ENCODE measurements at regions not wholly inside any gene's neighbourhood (a gene's known extent, or its start where the extent isn't known, plus 50 kb on each side); places are given as distances from the start of the nearest gene placed in this dataset.

DNA sequence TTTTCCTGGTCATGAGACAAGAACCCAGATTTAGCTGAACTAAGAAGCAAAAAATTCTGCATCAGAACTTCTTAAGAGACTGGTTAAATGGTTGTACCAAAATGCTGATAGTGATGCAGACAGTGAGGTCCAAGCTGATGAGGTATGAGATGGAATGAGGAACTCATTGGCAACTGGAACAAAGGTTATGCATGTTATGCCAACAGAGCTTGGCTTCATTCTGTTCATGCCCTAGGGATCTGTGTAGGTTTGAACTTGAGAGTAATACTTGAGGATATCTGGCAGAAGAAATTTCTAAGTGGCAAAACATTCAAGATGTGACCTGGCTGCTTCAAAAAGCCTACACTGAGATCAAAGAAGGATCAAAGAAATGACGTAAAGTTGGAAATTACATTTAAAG is 398.0 kb downstream of the FSCB start:
- no peak overlapping the region for H3K27ac ChIP-seq
- no peak for TF ChIP-seq POLR2A (IDR thresholded peaks at IDR 0.05)
- H3K9me3 ChIP-seq = peaks cover 0 to 29% (median 8%) of the 10 kb centered on the region in 12 donors
- no peak overlapping the region for H3K4me3 ChIP-seq
- ATAC-seq = no peak
- H3K27me3 ChIP-seq = no peaks in the 10 kb centered on the region
- no peaks in the 10 kb centered on the region for H3K4me1 ChIP-seq
- no peaks in the 10 kb centered on the region for H3K36me3 ChIP-seq
- intact Hi-C loops (cut with DNase I) = no loop called here
- no peak for DNase-seq
- 89 to 93% (median 90%) methylated on average over 1 of the region's 1 CpG for WGBS, 4 donors

DNA sequence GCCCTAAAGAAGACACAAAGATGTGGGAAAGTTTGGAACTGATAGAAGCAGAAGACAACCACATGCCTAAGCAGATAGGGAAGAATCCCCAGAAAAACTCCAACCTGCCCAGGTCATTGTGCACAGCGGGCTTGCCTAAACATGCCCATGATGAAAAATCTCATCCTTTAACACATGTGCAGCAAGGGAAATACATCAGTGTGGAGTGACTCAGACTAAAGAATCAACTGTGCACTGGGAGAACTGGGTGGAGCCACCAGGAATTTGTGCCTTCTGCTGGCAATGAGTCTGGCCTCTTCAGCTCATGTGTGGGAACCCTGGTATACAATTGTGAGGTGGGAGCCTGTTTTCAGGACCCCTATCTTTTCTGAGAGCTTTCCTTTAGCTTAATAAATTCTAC is 398.5 kb downstream of the FSCB start:
- TF ChIP-seq POLR2A (IDR thresholded peaks at IDR 0.05) = no peak
- TF ChIP-seq, protein P1, sequence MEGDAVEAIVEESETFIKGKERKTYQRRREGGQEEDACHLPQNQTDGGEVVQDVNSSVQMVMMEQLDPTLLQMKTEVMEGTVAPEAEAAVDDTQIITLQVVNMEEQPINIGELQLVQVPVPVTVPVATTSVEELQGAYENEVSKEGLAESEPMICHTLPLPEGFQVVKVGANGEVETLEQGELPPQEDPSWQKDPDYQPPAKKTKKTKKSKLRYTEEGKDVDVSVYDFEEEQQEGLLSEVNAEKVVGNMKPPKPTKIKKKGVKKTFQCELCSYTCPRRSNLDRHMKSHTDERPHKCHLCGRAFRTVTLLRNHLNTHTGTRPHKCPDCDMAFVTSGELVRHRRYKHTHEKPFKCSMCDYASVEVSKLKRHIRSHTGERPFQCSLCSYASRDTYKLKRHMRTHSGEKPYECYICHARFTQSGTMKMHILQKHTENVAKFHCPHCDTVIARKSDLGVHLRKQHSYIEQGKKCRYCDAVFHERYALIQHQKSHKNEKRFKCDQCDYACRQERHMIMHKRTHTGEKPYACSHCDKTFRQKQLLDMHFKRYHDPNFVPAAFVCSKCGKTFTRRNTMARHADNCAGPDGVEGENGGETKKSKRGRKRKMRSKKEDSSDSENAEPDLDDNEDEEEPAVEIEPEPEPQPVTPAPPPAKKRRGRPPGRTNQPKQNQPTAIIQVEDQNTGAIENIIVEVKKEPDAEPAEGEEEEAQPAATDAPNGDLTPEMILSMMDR (IDR thresholded peaks at IDR 0.05) = no peak
- DNase-seq (no peak), ATAC-seq (no peak)
- Histone ChIP-seq H3K4me3 (no peak overlapping the region), H3K27me3 (no peaks in the 10 kb centered on the region), H3K4me1 (no peaks in the 10 kb centered on the region), H3K27ac (no peak overlapping the region), H3K36me3 (no peaks in the 10 kb centered on the region), H3K9me3 (peaks cover 0 to 29% (median 8%) of the 10 kb centered on the region in 12 donors)
- intact Hi-C loops (cut with DNase I) = no loop called here
- WGBS, 4 donors = 88 to 93% (median 91%) methylated on average over 1 of the region's 1 CpG

DNA sequence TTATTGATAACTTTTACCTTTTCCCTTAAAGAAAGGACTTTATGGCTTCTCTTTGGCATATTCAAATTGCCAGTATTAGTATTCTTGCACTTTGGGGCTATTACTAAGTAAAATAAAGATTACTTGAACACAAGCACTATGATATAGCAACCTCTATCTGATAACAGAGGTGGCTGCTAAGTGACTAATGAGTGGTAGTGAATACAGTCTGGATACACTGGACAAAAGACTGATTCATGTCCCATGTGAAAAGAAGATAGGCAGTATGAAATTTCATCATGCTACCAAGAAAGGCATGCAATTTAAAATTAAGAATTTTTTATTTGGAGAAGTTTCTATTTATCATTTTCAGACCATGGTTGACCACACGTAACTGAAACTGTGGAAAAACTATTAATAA is 399.9 kb downstream of the FSCB start:
- Histone ChIP-seq H3K36me3 (no peaks in the 10 kb centered on the region), H3K27ac (no peak overlapping the region), H3K9me3 (peaks cover 0 to 29% (median 8%) of the 10 kb centered on the region in 12 donors), H3K4me1 (no peaks in the 10 kb centered on the region), H3K27me3 (no peaks in the 10 kb centered on the region), H3K4me3 (no peak overlapping the region)
- 64 to 82% (median 73%) methylated on average over 1 of the region's 1 CpG for WGBS, 4 donors
- TF ChIP-seq POLR2A (IDR thresholded peaks at IDR 0.05) = no peak
- TF ChIP-seq, protein P1 (IDR thresholded peaks at IDR 0.05) = no peak
- DNase-seq (no peak), ATAC-seq (no peak)
- intact Hi-C loops (cut with DNase I) = no loop called here

DNA sequence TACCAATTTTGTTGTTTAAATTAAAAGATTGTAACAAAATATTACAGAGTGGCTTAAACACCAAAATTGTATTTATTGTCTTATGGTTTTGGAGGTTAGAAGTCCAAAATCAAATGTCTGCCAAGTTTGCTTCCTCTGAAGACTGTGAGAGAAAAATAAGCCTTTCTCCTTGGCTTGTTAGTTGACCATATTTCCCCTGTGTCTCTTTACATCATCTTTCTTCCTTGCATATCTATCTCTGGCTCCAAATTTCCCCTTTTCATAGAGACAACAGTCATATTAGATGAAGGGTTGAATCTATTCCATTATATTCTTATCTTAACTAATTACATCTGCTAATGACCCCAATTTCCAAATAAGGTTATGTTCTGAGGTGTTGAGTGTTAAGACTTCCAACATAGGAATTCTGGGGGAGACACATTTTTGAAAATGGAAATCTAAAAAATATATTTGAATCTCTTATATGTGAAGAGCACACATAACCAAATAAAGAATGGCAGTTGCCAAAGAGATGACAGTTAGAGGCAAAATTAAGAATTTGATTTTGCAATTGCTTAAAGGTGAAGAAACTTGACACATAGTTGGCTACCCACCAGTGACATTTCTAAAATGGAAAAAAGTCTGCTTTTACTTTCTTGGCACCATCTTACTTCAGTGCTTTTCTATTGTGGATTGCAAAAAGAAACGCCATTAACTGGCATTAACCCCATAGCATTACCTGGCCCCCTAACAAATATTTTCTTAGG is 407.2 kb downstream of the FSCB start:
- Histone ChIP-seq H3K27me3 (no peaks in the 10 kb centered on the region), H3K9me3 (peaks cover 0 to 6% (median 0%) of the 10 kb centered on the region in 12 donors), H3K36me3 (no peaks in the 10 kb centered on the region), H3K4me1 (no peaks in the 10 kb centered on the region), H3K4me3 (no peak overlapping the region), H3K27ac (no peak overlapping the region)
- DNase-seq (no peak), ATAC-seq (no peak)
- WGBS, 4 donors = 64 to 73% (median 71%) methylated on average over 1 of the region's 1 CpG
- intact Hi-C loops (cut with DNase I) = no loop called here
- TF ChIP-seq, protein P1 (IDR thresholded peaks at IDR 0.05) = no peak
- no peak for TF ChIP-seq POLR2A (IDR thresholded peaks at IDR 0.05)

DNA sequence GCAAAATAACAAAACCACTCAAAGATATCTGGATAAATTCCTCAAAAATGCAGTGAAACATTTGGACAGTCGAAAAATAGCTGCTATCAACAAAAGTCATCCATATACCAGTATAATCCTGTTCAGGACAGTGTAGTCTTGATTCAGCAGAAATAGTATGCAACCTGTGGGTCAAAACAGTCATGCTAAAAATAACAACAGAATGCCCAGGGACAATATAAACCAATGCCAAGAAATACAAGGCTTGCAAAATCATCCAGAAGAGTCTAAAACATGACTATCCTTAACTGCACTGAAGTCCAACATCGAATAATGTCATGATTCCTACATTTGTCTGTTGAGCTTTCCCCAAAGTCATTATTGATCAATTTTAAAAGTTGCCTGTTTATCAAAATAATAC is 425.9 kb downstream of the FSCB start:
- intact Hi-C loops (cut with DNase I) = no loop called here
- no peak for ATAC-seq
- DNase-seq = no peak
- H3K36me3 ChIP-seq = no peaks in the 10 kb centered on the region
- H3K4me3 ChIP-seq = no peak overlapping the region
- H3K27ac ChIP-seq = no peak overlapping the region
- WGBS, 4 donors = 60 to 70% (median 64%) methylated on average over 2 of the region's 2 CpGs
- TF ChIP-seq POLR2A (IDR thresholded peaks at IDR 0.05) = no peak
- TF ChIP-seq, protein P1 (IDR thresholded peaks at IDR 0.05) = no peak
- H3K27me3 ChIP-seq = no peaks in the 10 kb centered on the region
- H3K4me1 ChIP-seq = no peaks in the 10 kb centered on the region
- H3K9me3 ChIP-seq = peaks cover 0 to 10% (median 2%) of the 10 kb centered on the region in 12 donors
